IgD-negative memory B cell (primary cell): ENCODE measurements at regions not wholly inside any gene's neighbourhood (a gene's known extent, or its start where the extent isn't known, plus 50 kb on each side); places are given as distances from the start of the nearest gene placed in this dataset.

Experiments used
- H3K27ac Mint-ChIP-seq, 3 donors: one replicate each; pipeline ENCODE4 v1.8.0; 2020 to 2022; ENCODE audit warnings: mild to moderate bottlenecking in 3 of 3, mixed read lengths in 3 of 3, moderate library complexity in 1 of 3
- H3K27me3 Mint-ChIP-seq: one replicate; pipeline ENCODE4 v1.8.0; 2021; ENCODE audit warnings: mixed read lengths
- H3K36me3 Mint-ChIP-seq: one replicate; pipeline ENCODE4 v1.8.0; 2020; ENCODE audit warnings: mild to moderate bottlenecking, mixed read lengths
- H3K4me1 Mint-ChIP-seq, 3 donors: one replicate each; pipeline ENCODE4 v1.8.0; 2020 to 2022; ENCODE audit warnings: mixed read lengths in 3 of 3, mild to moderate bottlenecking in 1 of 3
- H3K4me3 Mint-ChIP-seq, 4 donors: one replicate each; pipeline ENCODE4 v1.8.0; 2020 to 2022; ENCODE audit warnings: mild to moderate bottlenecking in 4 of 4, mixed read lengths in 4 of 4, moderate library complexity in 3 of 4
- H3K9me3 Mint-ChIP-seq, 3 donors: one replicate each; pipeline ENCODE4 v1.8.0; 2020 to 2021; ENCODE audit warnings: mixed read lengths in 3 of 3, mild to moderate bottlenecking in 1 of 3

- Mint-ChIP-seq H3K9me3 (peaks cover 0 to 12% (median 10%) of the 10 kb centered on the region in 3 donors), H3K4me1 (no peaks in the 10 kb centered on the region), H3K36me3 (peaks cover 3% of the 10 kb centered on the region), H3K27me3 (peaks cover 3% of the 10 kb centered on the region), H3K4me3 (no peak overlapping the region), H3K27ac (no peak overlapping the region)
These were observed 129.1 kb downstream of the USP46 start for GRCh38 chr4:52529983-52530382.

- Mint-ChIP-seq H3K27me3 (peaks cover 6% of the 10 kb centered on the region), H3K9me3 (peaks cover 0 to 6% (median 5%) of the 10 kb centered on the region in 3 donors), H3K4me3 (no peak overlapping the region)
These were observed 123.3 kb downstream of the USP46 start for GRCh38 chr4:52535793-52536192.

More at GRCh38 chr4:52535793-52536192, 123.3 kb downstream of the USP46 start:
- H3K4me1 Mint-ChIP-seq: no peaks in the 10 kb centered on the region
- no peak overlapping the region for H3K27ac Mint-ChIP-seq
- peaks cover 3% of the 10 kb centered on the region for H3K36me3 Mint-ChIP-seq
